Neural cell (in vitro differentiated cells): ENCODE measurements at regions not wholly inside any gene's neighbourhood (a gene's known extent, or its start where the extent isn't known, plus 50 kb on each side); places are given as distances from the start of the nearest gene placed in this dataset.

ENCODE experiments used
- H2AFZ ChIP-seq: fragments of 200-600, 300-800 bp; sonication (generic), shearing (Covaris generic); 2 replicates; pipeline ENCODE4 v1.6.0; 2014; ENCODE audit warnings: low read depth, mild to moderate bottlenecking, antibody characterized with exemption, low read length, moderate library complexity
- H3F3A ChIP-seq: fragments of 200-600 bp; shearing (Covaris generic); 2 replicates; pipeline ENCODE4 v1.6.1; 2016; ENCODE audit warnings: mild to moderate bottlenecking, moderate library complexity, mixed read lengths, antibody characterized with exemption, low read length; ENCODE audit not compliant: insufficient read depth, poor library complexity, severe bottlenecking
- H3K27ac ChIP-seq: fragments of 200-600, 300-800 bp; sonication (generic), shearing (Covaris generic); 2 replicates; pipeline ENCODE4 v1.5.1; 2014; ENCODE audit warnings: mild to moderate bottlenecking, low read length, moderate library complexity
- H3K27me3 ChIP-seq: fragments of 300-800, 200-600 bp; sonication (generic), shearing (Covaris generic); 2 replicates; pipeline ENCODE4 v1.6.0; 2014; ENCODE audit warnings: mild to moderate bottlenecking, low read depth, low read length, moderate library complexity; ENCODE audit not compliant: insufficient read depth
- H3K36me3 ChIP-seq: fragments of 300-800, 200-600 bp; sonication (generic), shearing (Covaris generic); 2 replicates; pipeline ENCODE4 v1.5.1; 2014; ENCODE audit warnings: mild to moderate bottlenecking, antibody characterized with exemption, low read length, moderate library complexity; ENCODE audit not compliant: insufficient read depth
- H3K4me2 ChIP-seq: fragments of 300-800, 200-600 bp; sonication (generic), shearing (Covaris generic); 2 replicates; pipeline ENCODE4 v1.6.0; 2014; ENCODE audit warnings: mild to moderate bottlenecking, low read length
- H3K4me3 ChIP-seq: fragments of 300-800, 200-600 bp; sonication (generic), shearing (Covaris generic); 2 replicates; pipeline ENCODE4 v1.5.1; 2014; ENCODE audit warnings: mild to moderate bottlenecking, low read length, moderate library complexity
- H3K79me2 ChIP-seq: fragments of 200-600 bp; shearing (Covaris generic); replicated peaks from 2 replicates; pipeline ENCODE4 v1.6.0; 2014; ENCODE audit warnings: mild to moderate bottlenecking, low read length, moderate library complexity; ENCODE audit not compliant: insufficient read depth
- H3K9ac ChIP-seq: fragments of 300-800, 200-600 bp; sonication (generic), shearing (Covaris generic); 2 replicates; pipeline ENCODE4 v1.6.1; 2016; ENCODE audit warnings: mild to moderate bottlenecking, low read length, mixed read lengths
- H3K9me2 ChIP-seq: fragments of 200-600 bp; shearing (Covaris generic); 2 replicates; pipeline ENCODE4 v1.6.1; 2016; ENCODE audit warnings: mild to moderate bottlenecking, low read length, mixed read lengths; ENCODE audit not compliant: insufficient read depth
- H3K9me3 ChIP-seq: fragments of 200-600, 300-800 bp; sonication (generic), shearing (Covaris generic); 2 replicates; pipeline ENCODE4 v1.6.1; 2016; ENCODE audit warnings: mild to moderate bottlenecking, mixed run types, low read length, moderate library complexity, mixed read lengths
- H4K20me1 ChIP-seq: fragments of 200-600 bp; shearing (Covaris generic); 2 replicates; pipeline ENCODE4 v1.6.1; 2016; ENCODE audit warnings: mild to moderate bottlenecking, mixed run types; ENCODE audit not compliant: insufficient read depth
- CTCF ChIP-seq: fragments of 450-650 bp; IDR thresholded peaks from 2 replicates; pipeline ENCODE4 v1.5.1; 2014; ENCODE audit warnings: antibody characterized with exemption, mild to moderate bottlenecking, moderate library complexity; ENCODE audit not compliant: poor library complexity, severe bottlenecking
- EP300 ChIP-seq: fragments of 450-650 bp; conservative IDR thresholded peaks from 2 replicates; pipeline ENCODE4 v1.6.1; 2014; ENCODE audit warnings: antibody characterized with exemption, mild to moderate bottlenecking, moderate library complexity; ENCODE audit not compliant: poor library complexity, severe bottlenecking
- EZH2 ChIP-seq: fragments of 200-600, 300-800 bp; shearing (Covaris generic), sonication (generic); IDR thresholded peaks from 2 replicates; pipeline ENCODE4 v1.6.1; 2014; ENCODE audit warnings: antibody characterized with exemption, low read length, borderline replicate concordance, mild to moderate bottlenecking; ENCODE audit not compliant: insufficient read depth, poor library complexity, severe bottlenecking
- MXI1 ChIP-seq: fragments of 450-650 bp; conservative IDR thresholded peaks from 2 replicates; pipeline ENCODE4 v1.6.1; 2014; ENCODE audit warnings: antibody characterized with exemption, mild to moderate bottlenecking; ENCODE audit not compliant: poor library complexity, severe bottlenecking
- POLR2AphosphoS5 ChIP-seq: IDR thresholded peaks from 2 replicates; pipeline ENCODE4 v1.6.1; 2012
- RAD21 ChIP-seq: fragments of 450-650 bp; conservative IDR thresholded peaks from 2 replicates; pipeline ENCODE4 v1.6.1; 2014; ENCODE audit warnings: antibody characterized with exemption, mild to moderate bottlenecking, moderate library complexity
- REST ChIP-seq: IDR thresholded peaks from 2 replicates; pipeline ENCODE4 v1.6.1; 2012; ENCODE audit warnings: borderline replicate concordance
- SMC3 ChIP-seq: fragments of 450-650 bp; conservative IDR thresholded peaks from 2 replicates; pipeline ENCODE4 v1.6.1; 2014; ENCODE audit warnings: antibody characterized with exemption, mild to moderate bottlenecking, moderate library complexity; ENCODE audit not compliant: poor library complexity
- TAF1 ChIP-seq: IDR thresholded peaks from 2 replicates; pipeline ENCODE4 v1.6.1; 2012; ENCODE audit warnings: low read depth

- no peak overlapping the region for H3K9ac ChIP-seq
- no peak overlapping the region for H3K4me3 ChIP-seq
- no peaks in the 10 kb centered on the region for H3K9me2 ChIP-seq
- no peak for TF ChIP-seq RAD21
- no peak for TF ChIP-seq MXI1
- no peak for TF ChIP-seq EP300
- no peak for TF ChIP-seq REST
- no peak for TF ChIP-seq TAF1
- no peak for TF ChIP-seq CTCF
- no peak for TF ChIP-seq POLR2AphosphoS5
- no peak for TF ChIP-seq SMC3
- TF ChIP-seq EZH2 = no peak
- no peaks in the 10 kb centered on the region for H3F3A ChIP-seq
- no peaks in the 10 kb centered on the region for H3K79me2 ChIP-seq
- H3K4me2 ChIP-seq = no peak overlapping the region
- H3K27ac ChIP-seq = no peak overlapping the region
- H2AFZ ChIP-seq = no peak overlapping the region
- no peaks in the 10 kb centered on the region for H3K36me3 ChIP-seq
- H3K9me3 ChIP-seq = no peaks in the 10 kb centered on the region
- H4K20me1 ChIP-seq = no peaks in the 10 kb centered on the region
- no peaks in the 10 kb centered on the region for H3K27me3 ChIP-seq
Measured at GRCh38 chr11:101792814-101793213, 122.0 kb upstream of the CEP126 start.

GRCh38 chr11:101786916-101787315 is 127.9 kb upstream of the CEP126 start:
- no peak overlapping the region for H3K27ac ChIP-seq
- no peak overlapping the region for H3K4me3 ChIP-seq
- H3K36me3 ChIP-seq = no peaks in the 10 kb centered on the region
- no peaks in the 10 kb centered on the region for H3F3A ChIP-seq
- no peak overlapping the region for H3K4me2 ChIP-seq
- no peaks in the 10 kb centered on the region for H3K9me2 ChIP-seq
- H3K27me3 ChIP-seq = no peaks in the 10 kb centered on the region
- no peaks in the 10 kb centered on the region for H4K20me1 ChIP-seq
- no peak overlapping the region for H2AFZ ChIP-seq
- H3K9me3 ChIP-seq = no peaks in the 10 kb centered on the region
- H3K9ac ChIP-seq = no peak overlapping the region
- TF ChIP-seq CTCF (no peak), TAF1 (no peak)
- H3K79me2 ChIP-seq = no peaks in the 10 kb centered on the region
